ENCODE measurements at regions not wholly inside any gene's neighbourhood (a gene's known extent, or its start where the extent isn't known, plus 50 kb on each side); places are given as distances from the start of the nearest gene placed in this dataset.

DNA sequence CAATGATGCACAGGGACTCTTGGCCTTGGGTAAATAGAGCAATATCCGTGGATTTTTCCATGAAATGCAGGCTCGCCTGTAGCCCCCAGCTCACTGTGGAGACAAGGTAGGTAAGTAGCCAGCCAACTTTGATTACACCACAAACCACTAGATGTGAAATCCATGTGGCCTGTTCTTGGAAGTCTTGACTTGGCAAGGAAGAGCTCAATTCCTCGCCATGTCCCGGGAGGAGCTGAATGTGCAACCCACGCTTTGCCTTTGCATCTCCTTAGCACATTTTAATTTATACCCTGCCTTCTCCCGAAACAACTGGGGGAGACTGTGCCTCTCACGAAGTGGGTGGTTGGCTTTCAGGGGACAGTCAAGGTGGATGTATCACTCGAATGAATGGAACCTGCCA lies 347.7 kb upstream of the MKI67 start:
- no peak for DNase-seq

DNA sequence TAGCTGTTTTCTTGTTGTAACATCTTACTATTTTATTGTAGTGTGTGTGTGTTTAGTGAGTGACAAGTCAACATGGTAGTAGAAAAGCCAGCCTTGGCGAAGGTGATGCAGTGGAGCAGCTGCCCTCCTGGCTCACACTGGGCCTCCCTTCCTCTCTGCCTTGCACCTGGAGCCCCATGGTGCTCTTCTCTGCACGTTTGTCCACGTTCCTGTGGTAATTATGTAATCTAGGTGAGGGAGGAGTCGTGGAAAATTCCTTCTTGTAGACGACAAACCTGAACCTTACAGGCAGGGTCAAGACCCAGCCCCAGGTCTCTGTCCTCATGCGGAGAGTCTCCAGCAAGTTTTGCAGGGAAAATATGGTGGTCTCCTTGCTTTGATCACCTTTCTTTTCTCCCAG lies 348.3 kb upstream of the MKI67 start:
- DNase-seq: no peak

DNA sequence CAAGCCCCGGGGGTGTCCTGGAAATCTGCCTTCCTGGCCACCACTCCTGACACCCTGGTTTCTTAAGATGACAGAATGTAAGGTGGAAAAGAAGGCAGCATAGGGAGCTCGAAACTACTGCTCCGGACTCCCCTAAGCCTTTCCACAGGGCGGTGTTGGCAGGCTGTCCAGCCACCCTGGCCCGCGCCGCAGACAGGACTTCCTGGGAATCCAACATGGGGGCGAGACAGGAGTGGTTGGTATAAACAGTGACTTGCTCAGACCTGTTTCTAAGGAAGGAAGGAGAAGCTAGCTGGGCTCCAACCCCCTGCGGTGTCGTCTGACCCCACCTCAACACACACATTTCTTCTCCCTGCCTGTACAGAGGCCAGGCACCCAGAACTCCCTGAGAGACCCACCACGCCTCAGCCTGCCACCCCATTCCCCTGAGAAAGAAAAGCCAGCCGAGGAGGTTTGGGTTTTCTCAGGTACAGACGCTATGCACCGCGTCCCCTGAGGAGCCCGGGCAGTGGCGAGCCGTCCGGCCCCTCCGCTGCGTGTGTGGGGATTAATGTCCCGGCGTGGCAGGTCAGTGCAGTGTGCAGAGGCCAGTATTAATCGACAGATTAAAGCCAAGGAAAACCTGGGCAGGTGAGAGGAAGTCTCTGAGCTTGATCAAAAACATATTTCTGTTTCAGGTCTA lies 349.6 kb upstream of the MKI67 start:
- no peak for DNase-seq

DNA sequence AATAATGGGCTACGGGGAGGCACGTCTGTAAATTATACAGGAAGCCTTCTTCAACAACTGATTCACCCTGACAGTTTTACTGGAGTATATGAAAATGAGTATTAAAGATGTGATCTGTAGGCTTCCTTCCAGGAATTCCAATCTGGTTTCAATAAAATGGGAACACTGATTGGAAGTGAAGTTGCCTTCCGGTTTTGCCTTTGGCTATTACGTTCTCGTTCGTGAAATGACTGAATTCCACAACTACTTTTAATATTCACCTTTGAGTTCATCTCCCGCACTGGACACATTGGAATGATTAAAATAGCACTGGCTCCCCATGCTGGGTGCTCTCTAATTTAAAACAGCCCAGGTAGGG lies 350.1 kb upstream of the MKI67 start:
- no peak for DNase-seq

DNA sequence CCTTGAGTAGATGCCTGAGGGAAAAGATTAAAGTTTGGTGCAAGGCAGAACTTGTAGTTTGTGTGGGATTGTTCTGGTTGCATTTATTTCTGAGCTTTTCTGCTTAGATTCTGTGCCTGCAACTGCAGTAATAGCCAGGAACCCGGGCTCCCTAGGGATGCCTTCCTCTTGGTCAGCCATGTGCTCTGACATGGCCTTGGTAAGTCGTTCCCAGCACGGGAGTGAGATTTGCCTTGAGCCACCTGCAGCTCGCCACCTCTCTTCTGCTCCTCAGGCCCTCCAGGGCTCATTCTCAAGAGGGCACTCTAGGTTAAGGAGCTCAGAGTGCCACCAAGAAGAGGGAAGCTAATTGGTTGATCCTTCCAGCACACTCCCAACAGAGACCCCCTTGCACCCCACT lies 350.6 kb upstream of the MKI67 start:
- DNase-seq: peak; percentile 70

DNA sequence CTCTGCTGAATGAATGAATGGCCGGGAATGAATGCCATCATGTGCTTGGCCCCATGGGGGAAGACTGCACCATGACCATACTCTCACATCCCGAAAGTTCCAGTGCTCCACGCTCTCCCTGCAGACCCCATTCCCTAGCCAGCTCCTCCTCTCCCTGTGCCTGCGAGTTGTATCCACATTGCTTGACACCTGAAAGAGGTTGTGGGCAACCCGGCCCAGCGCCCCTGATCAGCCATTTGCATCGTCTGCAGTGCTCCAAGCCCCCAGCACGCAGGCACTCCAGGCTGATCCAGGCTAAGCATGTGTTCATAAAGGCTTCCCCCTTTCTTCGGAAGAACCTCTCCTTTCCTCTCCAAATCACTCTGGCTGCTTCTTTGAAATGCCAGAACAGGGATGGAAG lies 354.4 kb upstream of the MKI67 start:
- DNase-seq: peak; percentile 37

DNA sequence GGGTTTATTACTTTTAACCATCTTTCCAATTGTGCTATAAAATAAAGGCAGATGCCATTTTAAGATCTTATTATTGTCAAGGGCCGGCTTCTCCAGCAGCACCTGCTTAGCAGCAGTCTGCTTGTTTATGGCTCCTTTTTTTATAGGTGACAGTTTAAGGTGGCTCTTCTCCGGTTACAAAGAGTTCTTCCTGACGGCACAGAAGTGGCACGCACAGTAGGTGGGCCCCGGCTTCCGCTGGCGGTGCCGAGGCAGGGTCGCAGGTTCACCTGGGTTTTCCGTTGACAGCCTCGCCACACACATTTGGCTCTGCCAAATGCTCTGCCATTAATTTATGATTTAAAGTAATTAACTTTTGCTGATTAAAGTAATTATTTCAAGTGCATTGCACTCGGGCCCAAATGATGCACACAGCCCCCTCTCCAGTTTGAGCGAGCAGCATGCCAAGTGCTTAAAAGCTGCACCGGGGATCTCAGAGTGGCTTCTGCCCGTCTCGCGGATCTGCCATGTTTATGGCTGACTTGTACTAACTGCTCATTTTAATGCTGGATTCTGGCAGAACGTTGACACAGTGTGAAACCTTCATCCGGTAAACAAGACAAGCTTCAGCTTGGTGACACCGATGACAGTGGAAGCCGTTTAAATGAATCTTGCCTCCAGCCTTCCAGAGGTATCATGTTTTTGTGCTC lies 355.1 kb upstream of the MKI67 start:
- peak; percentile 86 for DNase-seq

DNA sequence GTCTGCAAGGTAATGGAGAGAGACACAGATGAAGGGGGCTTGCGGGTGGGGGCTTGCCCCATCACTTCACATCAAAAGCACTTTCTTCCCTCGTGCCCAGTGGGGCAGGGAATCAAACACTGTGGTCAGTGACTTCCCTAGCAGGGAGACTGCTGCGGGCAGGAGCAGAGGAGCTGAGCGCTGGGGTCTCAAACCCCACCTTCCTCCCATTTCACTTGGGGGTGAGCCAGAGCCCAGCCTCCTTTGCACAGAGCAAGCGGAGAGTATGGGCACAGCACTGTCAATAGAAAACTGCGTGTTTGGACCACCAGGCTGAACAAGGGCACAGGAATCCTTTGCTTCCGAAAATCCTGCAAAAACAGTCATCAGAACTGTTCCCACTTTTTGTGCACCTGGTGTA lies 355.8 kb upstream of the MKI67 start:
- DNase-seq: no peak

DNA sequence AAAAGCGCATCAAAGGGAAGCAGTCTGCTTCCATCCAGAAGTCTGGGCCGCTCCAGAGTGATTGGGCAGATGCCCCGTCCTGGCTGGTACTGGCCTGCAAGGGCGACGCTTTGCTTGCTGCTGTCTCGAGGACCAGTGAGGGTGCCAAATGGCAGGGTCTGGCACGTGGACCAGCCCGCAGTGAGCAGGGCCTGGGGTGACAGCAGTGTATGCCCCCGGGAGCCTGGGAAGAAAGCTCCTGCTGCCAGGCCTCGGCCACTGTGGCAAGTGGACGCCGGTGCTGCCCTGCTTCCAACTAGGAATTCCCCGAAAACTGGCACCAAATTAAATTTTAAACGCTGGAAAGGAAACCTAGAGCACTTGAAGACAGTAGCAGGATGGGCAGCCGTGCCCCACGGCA lies 357.0 kb upstream of the MKI67 start:
- DNase-seq: peak; percentile 68

DNA sequence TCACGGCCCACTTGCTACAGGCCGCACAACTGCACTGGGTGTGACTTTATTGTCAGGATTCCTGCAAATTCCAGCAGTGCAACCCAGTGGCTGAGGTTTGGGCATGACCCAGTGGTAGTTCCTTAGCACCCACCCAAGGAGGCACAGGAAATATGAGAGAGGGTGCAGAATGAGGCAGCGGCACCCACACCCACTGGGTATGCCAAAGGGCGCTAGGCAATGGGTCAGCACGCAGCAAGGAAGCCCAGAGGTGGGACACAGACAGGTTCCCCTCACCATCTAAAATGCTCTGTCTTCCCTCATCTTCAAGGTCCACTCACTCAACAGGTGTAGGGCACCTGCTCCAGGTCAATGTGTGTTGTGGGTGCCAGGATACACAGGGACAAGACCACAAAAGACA lies 357.8 kb upstream of the MKI67 start:
- DNase-seq: no peak

DNA sequence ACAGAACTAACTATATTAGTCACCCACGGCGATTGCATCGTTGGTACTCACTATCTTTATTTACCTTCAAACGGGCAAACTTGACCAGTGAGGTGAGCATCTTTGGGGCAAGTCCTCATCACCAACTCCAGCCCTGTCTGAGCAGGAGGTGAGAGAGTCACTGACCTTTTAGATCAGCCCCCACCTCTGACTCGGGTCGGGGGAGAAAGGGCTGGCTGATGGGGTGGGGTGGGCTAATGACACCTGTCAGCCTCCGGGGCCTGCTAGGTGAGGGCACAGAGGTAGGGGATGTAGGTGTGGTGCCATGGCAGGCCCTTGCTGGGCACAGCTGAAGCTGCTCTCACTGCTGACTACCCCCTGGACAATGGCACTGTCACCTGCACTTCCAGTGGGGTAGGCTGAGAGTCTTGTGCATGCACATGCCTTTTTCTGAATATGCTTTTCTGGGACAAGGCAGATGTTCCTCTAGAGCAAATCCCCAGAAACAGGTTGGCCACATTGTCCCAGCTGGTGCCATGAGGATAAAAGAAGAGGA lies 359.5 kb upstream of the MKI67 start:
- DNase-seq: no peak

DNA sequence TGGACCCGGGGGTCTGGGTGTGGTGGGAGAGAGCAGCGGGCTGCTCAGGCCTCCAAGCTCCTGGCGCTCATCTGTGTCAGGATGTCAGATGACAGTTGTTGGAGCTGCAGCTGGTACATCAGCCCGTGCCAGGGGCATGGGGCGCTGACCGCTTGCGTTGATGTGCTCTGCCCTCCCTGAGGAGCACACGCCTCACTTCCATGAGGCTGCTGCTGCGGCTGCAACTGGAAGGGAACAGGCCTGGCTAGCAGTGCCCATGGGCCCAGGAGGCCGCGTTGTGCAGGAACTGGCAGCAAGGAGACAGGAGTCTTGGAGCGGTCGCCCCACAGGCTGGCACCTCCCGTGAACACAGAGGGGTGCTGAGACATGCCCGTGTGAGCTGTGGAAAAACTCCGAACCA lies 361.3 kb upstream of the MKI67 start:
- no peak for DNase-seq

DNA sequence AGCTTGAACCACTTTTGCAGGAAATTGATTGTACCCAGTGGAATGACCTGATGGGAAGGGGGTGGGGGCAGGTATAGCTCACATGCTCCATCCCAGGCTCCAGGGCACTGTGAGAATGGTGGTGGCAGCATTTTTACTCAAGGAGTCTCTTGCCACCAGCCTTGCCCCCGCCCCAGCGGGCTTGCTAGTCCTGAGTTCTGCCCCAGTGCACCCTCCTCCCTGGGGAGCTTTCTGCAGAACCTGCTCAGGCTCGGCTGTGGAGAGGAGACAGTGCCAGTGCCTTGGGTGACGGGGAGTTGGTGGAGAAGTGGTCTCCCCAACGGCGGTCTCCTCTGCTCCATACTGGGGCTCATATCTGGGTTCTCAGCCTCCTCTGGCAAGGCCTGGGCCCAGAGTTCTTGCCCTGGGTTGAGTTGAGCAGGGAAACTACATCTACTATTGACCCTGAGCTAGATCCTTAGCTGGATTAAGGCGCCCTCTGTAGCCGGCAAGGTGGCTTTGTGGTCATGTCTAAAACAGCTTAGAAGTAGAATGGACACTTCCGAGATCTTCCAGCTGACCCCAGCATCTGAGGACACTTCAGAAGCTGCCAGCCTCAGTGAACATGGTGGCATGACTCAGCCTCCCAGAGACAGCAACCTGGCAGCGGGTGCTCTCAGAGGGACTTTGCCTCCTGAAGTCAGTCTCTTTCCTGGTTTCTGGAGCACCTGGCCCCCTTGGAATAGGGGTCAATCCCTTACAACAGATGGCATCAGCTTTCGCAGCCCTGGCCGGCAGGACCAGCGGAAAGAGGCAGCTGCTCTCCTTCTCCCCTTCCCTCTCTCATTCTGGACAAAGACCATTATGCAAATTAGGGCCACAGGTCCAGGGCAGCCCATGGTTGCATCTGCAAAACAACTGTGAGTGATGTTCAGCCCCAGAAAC lies 363.4 kb upstream of the MKI67 start:
- DNase-seq: no peak

DNA sequence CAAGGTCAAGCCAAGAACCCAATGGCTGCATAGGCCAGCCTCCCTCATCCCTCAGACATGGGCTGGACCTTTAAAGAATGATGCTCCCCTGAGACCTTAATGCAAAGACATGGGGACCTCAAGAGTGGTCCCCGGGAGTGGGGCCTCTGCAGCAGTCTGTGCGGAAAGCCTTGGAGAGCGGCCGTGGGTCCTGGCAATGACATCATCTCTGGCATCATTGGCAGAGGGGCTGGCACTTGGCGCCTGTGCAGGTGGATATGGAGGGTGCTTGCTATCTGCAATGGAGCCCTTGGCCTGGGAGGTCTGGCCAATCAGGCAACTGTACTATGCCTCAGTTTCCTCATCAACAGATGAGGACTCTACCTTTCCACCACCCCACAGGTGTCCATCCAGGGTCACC lies 365.5 kb upstream of the MKI67 start:
- no peak for DNase-seq

DNA sequence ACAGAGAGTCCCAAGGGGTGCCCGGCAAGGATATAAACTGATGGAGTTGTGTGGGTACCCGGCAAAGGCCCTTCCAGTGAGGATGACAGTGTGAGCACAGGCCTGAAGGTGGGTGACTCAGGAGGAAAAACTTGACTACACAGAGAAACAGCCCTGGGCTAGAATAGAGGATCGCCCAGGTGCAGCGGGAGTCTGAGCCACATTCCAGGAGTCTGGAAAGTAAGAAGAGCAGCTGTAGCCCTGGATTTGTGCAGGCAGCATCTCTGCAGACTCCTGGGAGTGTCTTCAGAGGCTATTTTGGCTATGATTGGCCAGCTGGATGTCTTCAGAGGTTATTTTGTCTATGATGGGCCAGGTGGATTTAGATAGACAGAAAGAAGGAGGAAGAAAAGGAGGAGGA lies 367.6 kb upstream of the MKI67 start:
- DNase-seq: no peak

DNA sequence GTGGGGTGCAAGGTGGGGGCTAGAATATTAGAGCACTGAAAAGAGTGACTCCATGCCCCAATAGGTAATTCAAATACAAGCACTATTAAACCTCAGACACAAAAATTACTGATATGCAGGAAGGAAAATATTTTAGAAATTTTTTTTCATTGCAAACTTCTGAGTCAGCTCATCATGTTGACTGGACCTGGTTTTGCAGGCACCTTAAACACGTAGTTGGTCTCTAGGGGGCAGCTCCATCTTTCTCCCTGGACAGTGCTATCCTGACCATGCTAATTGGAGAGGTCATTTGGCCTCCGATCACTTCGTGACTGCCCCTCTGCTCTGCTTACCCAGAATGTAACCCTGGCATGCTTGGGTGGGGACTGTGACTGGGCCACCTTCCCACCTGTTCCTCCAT lies 368.4 kb upstream of the MKI67 start:
- DNase-seq: no peak

DNA sequence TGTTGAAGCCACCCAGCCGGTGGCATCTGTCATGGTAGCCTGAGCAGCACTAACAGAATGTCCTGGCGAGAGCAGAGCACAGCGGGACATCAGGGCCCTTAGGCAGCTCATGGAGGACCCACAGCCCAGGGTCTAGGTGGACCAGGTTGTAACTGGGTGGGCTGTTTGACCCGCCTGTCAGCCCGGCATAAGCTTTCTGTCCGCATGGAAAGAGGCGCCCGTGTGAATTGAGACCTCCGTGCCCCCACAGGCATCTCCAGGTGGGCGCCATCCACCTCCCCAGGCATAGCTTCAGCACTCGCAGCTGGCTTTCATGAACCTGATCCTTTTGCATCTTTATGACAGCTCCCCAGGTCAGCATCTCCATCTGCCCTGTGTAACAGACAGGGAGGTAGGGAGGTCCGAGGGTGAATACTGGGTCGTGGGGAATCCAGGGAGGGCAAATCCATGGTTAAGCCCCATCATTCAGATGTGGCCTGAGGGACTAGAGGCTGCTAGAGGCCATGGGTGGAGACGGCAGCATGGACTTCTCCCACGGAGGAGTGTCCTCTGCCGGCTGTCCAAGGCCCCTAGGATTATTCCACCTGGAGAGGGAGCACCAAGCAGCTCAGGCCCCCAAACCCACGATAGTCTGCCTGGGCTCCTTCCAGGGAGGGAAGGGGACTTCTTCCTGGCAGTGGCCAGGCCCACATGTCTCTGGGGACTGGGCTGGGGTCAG lies 371.6 kb upstream of the MKI67 start:
- DNase-seq: no peak

DNA sequence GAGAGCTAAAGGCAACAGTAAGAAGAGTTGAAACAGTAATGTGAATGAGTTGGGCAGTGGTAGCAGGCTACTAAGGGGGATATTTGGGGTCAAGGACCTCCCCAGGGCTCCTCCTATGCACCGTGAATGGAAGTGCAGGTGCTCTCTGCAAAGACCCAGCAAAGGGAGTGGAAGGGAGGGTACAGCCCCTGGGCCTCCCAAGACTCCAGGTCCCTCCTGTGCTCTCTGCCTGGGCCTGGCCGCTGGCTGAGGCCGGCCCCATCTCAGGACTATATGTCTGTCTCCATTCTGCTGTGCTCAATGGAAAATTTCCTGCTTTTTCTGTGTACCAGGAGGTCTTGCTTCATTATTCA lies 372.1 kb upstream of the MKI67 start:
- no peak for DNase-seq

DNA sequence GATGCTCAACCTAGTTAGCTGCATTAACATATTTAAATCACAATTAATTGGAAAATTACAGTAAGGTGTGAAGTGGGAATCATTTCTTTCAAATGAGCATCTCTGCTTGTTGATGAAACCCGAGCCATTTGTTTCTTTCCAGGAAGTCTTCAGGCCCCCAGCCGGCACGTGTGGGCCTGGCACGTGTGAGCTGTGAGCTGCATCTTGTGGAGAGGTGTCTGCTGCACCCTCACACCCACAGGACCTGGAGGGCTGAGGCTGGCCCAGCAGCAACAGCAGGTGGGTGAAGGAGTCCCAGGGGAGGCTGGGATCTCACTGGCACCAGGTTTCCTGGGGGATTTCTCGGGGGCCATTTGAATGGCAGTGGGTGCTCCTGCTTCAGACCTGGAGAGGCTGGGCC lies 372.5 kb upstream of the MKI67 start:
- no peak for DNase-seq

DNA sequence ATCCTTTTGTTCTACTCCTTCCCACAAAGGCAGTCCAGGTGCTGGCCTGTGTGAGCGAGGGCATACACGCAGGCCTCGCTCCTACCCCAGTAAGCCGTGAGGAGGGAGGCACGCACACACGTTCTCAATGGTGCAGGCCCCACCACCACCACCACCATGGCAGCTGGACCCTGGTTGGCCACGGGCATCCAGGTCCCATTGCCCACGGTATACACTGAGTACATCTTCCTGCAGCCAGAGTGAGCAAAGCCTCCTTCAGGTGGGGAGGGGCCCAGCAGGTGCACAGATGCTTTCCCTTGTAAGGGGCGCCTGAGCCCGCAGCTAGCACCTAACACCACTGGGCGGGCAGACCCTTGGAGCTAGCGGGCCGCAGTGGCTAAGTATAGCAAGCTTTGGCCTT lies 373.3 kb upstream of the MKI67 start:
- DNase-seq: no peak

DNA sequence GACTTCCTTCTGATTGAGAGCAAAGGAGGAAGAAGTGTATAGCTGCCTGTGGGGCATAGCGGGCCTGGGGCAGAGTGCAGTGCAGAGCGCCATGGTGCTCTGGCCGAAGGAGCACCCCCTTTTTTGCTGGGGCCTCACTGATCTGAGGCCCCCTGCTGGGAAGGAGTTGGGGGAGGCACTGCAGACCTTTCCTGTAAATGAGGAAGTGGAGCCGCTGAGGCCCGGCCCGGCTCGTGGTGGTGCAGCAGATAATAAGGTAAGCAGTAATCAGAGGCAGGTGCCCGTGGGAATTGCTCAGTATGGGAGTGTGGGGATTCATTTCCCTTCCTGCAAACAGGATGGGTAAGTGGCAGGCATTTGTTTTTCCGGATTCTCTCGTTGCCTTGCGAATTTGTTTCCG lies 373.7 kb upstream of the MKI67 start:
- no peak for DNase-seq

DNA sequence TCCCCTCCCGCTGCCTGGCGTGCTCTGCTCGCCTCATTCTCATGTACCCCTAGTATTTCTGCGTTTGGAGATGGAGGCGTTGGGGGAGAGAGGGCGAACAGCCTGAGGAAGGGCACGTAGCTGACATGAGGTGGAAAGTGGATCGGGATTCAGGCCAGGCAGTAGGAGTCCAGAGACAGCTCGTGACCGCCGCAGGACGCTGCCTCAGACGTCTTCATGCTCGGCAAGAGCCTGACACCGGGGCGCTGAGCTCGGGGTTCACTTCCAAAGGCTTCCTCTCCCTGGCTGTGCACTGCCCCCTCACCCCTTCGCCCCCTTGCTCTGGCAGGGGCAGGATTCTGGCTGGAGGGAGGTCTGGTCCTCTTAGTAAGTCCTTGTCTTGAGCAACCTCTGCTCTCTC lies 374.4 kb upstream of the MKI67 start:
- no peak for DNase-seq

DNA sequence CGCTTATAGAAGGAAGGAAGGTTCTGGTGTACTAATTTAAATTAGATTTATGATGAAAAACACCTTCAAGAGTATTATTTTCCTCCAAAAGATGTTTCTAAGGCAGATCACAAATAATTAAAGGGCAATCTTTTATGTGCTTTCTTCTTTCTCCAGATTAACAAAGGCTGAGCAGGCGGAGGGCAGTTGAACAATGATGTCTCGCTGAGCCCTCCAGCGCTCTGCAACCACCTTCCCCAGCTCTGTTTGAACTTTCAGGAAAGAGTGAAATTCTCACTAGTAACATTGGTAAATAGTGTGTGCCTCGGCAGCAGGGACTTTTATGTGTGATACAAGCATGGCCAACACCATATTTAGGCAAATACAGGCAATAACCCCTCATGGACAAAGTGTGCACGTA lies 379.1 kb upstream of the MKI67 start:
- DNase-seq: no peak

All from DMS79 (cell line).